ENCODE measurements at regions not wholly inside any gene's neighbourhood (a gene's known extent, or its start where the extent isn't known, plus 50 kb on each side); places are given as distances from the start of the nearest gene placed in this dataset.

GRCh38 chr12:124374567-124374966 lies 79.7 kb downstream of the RFLNA start:
- no peak for TF ChIP-seq CTCF (IDR thresholded peaks at IDR 0.05)
- TF ChIP-seq ZFX (IDR thresholded peaks at IDR 0.05; ENCODE audit: borderline replicate concordance), result no peak
